Large intestine (tissue), 3 donors: ENCODE measurements at regions not wholly inside any gene's neighbourhood (a gene's known extent, or its start where the extent isn't known, plus 50 kb on each side); places are given as distances from the start of the nearest gene placed in this dataset.

Experiments
- DNase-seq, 2 donors: peaks; one replicate each; pipeline versions ENCODE4 v3.0.0 to v3.0.0-alpha.2; 2013
- H3K27ac ChIP-seq: one replicate; pipeline ENCODE4 v1.5.1; 2013; ENCODE audit warnings: low read length
- H3K27me3 ChIP-seq: 2 replicates; pipeline ENCODE4 v1.6.1; 2013; ENCODE audit warnings: low read length; ENCODE audit not compliant: control insufficient read depth, insufficient read depth
- H3K36me3 ChIP-seq: 2 replicates; pipeline ENCODE4 v1.6.1; 2013; ENCODE audit warnings: low read length; ENCODE audit not compliant: control insufficient read depth, insufficient read depth
- H3K4me1 ChIP-seq: one replicate; pipeline ENCODE4 v1.6.1; 2013; ENCODE audit warnings: low read length; ENCODE audit not compliant: control insufficient read depth, insufficient read depth
- H3K4me3 ChIP-seq: one replicate; pipeline ENCODE4 v1.5.1; 2013; ENCODE audit warnings: low read length
- H3K9me3 ChIP-seq: one replicate; pipeline ENCODE4 v1.6.1; 2013; ENCODE audit warnings: mild to moderate bottlenecking, low read depth, low read length, moderate library complexity; ENCODE audit not compliant: control insufficient read depth
- WGBS: methylation state at CpG from one replicate; pipeline ENCODE4 v1.1.5; 2013; ENCODE audit warnings: low lambda C conversion rate; ENCODE audit not compliant: insufficient coverage; 5-methylcytosine and 5-hydroxymethylcytosine counted together

- Histone ChIP-seq H3K27me3 (no peaks in the 10 kb centered on the region), H3K4me3 (no peak overlapping the region), H3K36me3 (no peaks in the 10 kb centered on the region), H3K27ac (no peak overlapping the region), H3K9me3 (no peaks in the 10 kb centered on the region), H3K4me1 (no peaks in the 10 kb centered on the region)
- WGBS: 45% methylated on average over 2 of the region's 2 CpGs
- no peak for DNase-seq
Observed at GRCh38 chr5:42270771-42271170, 152.5 kb upstream of the GHR start.

- Histone ChIP-seq H3K9me3 (no peaks in the 10 kb centered on the region), H3K4me3 (no peak overlapping the region), H3K27ac (no peak overlapping the region), H3K4me1 (no peaks in the 10 kb centered on the region), H3K36me3 (no peaks in the 10 kb centered on the region), H3K27me3 (no peaks in the 10 kb centered on the region)
- WGBS: no CpG with 5 or more reads among the region's 1 CpG
- no peak for DNase-seq
Observed at GRCh38 chr5:42274913-42275312, 148.3 kb upstream of the GHR start.

GRCh38 chr5:42277293-42277692 is 145.9 kb upstream of the GHR start:
- Histone ChIP-seq H3K4me3 (no peak overlapping the region), H3K27me3 (no peaks in the 10 kb centered on the region), H3K36me3 (no peaks in the 10 kb centered on the region), H3K9me3 (no peaks in the 10 kb centered on the region), H3K4me1 (no peaks in the 10 kb centered on the region), H3K27ac (no peak overlapping the region)
- 100% methylated on average over 1 of the region's 2 CpGs for WGBS
- no peak for DNase-seq

GRCh38 chr5:42284584-42284983 is 138.7 kb upstream of the GHR start:
- DNase-seq: no peak
- Histone ChIP-seq H3K4me1 (no peaks in the 10 kb centered on the region), H3K27me3 (no peaks in the 10 kb centered on the region), H3K4me3 (no peak overlapping the region), H3K27ac (no peak overlapping the region), H3K36me3 (no peaks in the 10 kb centered on the region), H3K9me3 (no peaks in the 10 kb centered on the region)

- no peaks in the 10 kb centered on the region for H3K27me3 ChIP-seq
- no peak overlapping the region for H3K4me3 ChIP-seq
- no peaks in the 10 kb centered on the region for H3K4me1 ChIP-seq
- no peaks in the 10 kb centered on the region for H3K9me3 ChIP-seq
- H3K36me3 ChIP-seq: no peaks in the 10 kb centered on the region
- no peak overlapping the region for H3K27ac ChIP-seq
- no peak for DNase-seq
- 83% methylated on average over 1 of the region's 2 CpGs for WGBS
Observed at GRCh38 chr5:42285230-42285629, 138.0 kb upstream of the GHR start.

- H3K9me3 ChIP-seq: peaks cover 3% of the 10 kb centered on the region
- no peak overlapping the region for H3K27ac ChIP-seq
- no peak for DNase-seq
- no peaks in the 10 kb centered on the region for H3K27me3 ChIP-seq
- H3K4me1 ChIP-seq: no peaks in the 10 kb centered on the region
- H3K4me3 ChIP-seq: no peak overlapping the region
- H3K36me3 ChIP-seq: no peaks in the 10 kb centered on the region
- 80% methylated on average over 2 of the region's 2 CpGs for WGBS
Observed at GRCh38 chr5:42300496-42300895, 122.7 kb upstream of the GHR start.

- Histone ChIP-seq H3K27me3 (no peaks in the 10 kb centered on the region), H3K4me1 (no peaks in the 10 kb centered on the region), H3K27ac (no peak overlapping the region), H3K4me3 (no peak overlapping the region), H3K9me3 (peaks cover 3% of the 10 kb centered on the region), H3K36me3 (no peaks in the 10 kb centered on the region)
- DNase-seq: no peak
- WGBS: 84% methylated on average over 3 of the region's 4 CpGs
Observed at GRCh38 chr5:42301349-42301748, 121.9 kb upstream of the GHR start.

- WGBS: 56% methylated on average over 1 of the region's 1 CpG
- H3K4me1 ChIP-seq: no peaks in the 10 kb centered on the region
Observed at GRCh38 chr5:42302186-42302585, 121.1 kb upstream of the GHR start.

GRCh38 chr5:42306287-42306686 is 117.0 kb upstream of the GHR start:
- WGBS: no CpG with 5 or more reads among the region's 1 CpG
- Histone ChIP-seq H3K9me3 (no peaks in the 10 kb centered on the region), H3K27me3 (no peaks in the 10 kb centered on the region), H3K36me3 (no peaks in the 10 kb centered on the region), H3K4me3 (no peak overlapping the region), H3K4me1 (no peaks in the 10 kb centered on the region), H3K27ac (no peak overlapping the region)
- DNase-seq: no peak

More at GRCh38 chr5:42302186-42302585, 121.1 kb upstream of the GHR start:
- Histone ChIP-seq H3K27ac (no peak overlapping the region), H3K4me3 (no peak overlapping the region), H3K27me3 (no peaks in the 10 kb centered on the region), H3K9me3 (no peaks in the 10 kb centered on the region), H3K36me3 (no peaks in the 10 kb centered on the region)
- DNase-seq: no peak

- no peaks in the 10 kb centered on the region for H3K9me3 ChIP-seq
- H3K36me3 ChIP-seq: no peaks in the 10 kb centered on the region
- H3K4me3 ChIP-seq: no peak overlapping the region
- H3K27me3 ChIP-seq: no peaks in the 10 kb centered on the region
- no peak overlapping the region for H3K27ac ChIP-seq
- no peaks in the 10 kb centered on the region for H3K4me1 ChIP-seq
- DNase-seq: no peak
Observed at GRCh38 chr5:42309865-42310264, 113.4 kb upstream of the GHR start.

- H3K27me3 ChIP-seq: no peaks in the 10 kb centered on the region
- no CpG with 5 or more reads among the region's 2 CpGs for WGBS
- DNase-seq: no peak
- H3K27ac ChIP-seq: no peak overlapping the region
- peaks cover 6% of the 10 kb centered on the region for H3K9me3 ChIP-seq
- H3K36me3 ChIP-seq: no peaks in the 10 kb centered on the region
- no peaks in the 10 kb centered on the region for H3K4me1 ChIP-seq
- no peak overlapping the region for H3K4me3 ChIP-seq
Observed at GRCh38 chr5:42315214-42315613, 108.0 kb upstream of the GHR start.
